OCI-LY1 (cell line): ENCODE measurements at regions not wholly inside any gene's neighbourhood (a gene's known extent, or its start where the extent isn't known, plus 50 kb on each side); places are given as distances from the start of the nearest gene placed in this dataset.

ENCODE experiments used
- EZH2 ChIP-seq: fragments of 200-600 bp; sonication (generic), shearing (Covaris generic); IDR thresholded peaks from 2 replicates; pipeline ENCODE4 v1.8.0; 2017; ENCODE audit warnings: borderline replicate concordance, mixed run types, mild to moderate bottlenecking, antibody characterized with exemption, low read length, moderate library complexity, mixed read lengths
- TF ChIP-seq, protein P1 (sequence below): fragments of 200-600 bp; sonication (generic), shearing (Covaris generic); IDR thresholded peaks from 2 replicates; pipeline ENCODE4 v1.5.1; 2017; ENCODE audit warnings: mild to moderate bottlenecking, antibody characterized with exemption, low read length, moderate library complexity, mixed read lengths

DNA sequence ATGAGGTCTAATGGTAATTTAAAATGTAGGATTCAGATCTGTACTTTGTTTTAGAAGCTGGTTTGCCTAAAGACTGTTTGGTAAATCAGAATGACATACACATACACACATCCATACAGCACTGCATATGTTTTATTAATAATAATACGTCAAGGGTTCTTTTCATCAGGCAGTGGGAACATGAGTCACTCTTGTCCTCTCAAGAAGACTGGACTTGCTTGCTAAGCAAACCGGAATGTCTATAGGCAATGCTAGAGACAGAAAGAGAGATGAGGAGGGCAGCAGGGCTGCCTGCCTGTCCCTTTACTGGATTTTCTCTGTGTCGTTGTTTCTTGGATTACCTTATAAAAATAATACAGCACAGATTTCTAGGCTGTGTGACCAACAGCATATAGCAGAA lies 119.1 kb upstream of the GALNT2 start:
- TF ChIP-seq, protein P1, sequence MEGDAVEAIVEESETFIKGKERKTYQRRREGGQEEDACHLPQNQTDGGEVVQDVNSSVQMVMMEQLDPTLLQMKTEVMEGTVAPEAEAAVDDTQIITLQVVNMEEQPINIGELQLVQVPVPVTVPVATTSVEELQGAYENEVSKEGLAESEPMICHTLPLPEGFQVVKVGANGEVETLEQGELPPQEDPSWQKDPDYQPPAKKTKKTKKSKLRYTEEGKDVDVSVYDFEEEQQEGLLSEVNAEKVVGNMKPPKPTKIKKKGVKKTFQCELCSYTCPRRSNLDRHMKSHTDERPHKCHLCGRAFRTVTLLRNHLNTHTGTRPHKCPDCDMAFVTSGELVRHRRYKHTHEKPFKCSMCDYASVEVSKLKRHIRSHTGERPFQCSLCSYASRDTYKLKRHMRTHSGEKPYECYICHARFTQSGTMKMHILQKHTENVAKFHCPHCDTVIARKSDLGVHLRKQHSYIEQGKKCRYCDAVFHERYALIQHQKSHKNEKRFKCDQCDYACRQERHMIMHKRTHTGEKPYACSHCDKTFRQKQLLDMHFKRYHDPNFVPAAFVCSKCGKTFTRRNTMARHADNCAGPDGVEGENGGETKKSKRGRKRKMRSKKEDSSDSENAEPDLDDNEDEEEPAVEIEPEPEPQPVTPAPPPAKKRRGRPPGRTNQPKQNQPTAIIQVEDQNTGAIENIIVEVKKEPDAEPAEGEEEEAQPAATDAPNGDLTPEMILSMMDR: no peak
- no peak for TF ChIP-seq EZH2
